ENCODE measurements at regions not wholly inside any gene's neighbourhood (a gene's known extent, or its start where the extent isn't known, plus 50 kb on each side); places are given as distances from the start of the nearest gene placed in this dataset.
"Not testable (repeated sequence)": the region's sequence is repeated elsewhere in the genome, so short reads cannot be mapped to it uniquely, and the experiment has no call there.

DNA sequence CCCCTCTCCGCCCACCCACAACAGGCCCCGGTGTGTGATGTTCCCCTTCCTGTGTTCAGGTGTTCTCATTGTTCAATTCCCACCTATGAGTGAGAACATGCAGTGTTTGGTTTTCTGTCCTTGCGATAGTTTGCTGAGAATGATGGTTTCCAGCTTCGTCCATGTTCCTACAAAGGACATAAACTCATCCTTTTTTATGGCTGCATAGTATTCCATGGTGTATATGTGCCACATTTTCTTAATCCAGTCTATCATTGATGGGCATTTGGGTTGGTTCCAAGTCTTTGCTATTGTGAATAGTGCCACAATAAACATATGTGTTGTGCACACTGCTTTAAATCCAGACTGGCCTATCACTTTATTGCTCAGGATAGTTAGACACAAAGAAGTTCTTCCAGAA lies 309.1 kb downstream of the MTX2 start:
- DNase-seq, result not testable (repeated sequence)

GRCh38 chr2:176579608-176580007 lies 310.4 kb downstream of the MTX2 start:
- no peak for DNase-seq

GRCh38 chr2:176581557-176582165 lies 312.4 kb downstream of the MTX2 start:
- no peak for DNase-seq

DNA sequence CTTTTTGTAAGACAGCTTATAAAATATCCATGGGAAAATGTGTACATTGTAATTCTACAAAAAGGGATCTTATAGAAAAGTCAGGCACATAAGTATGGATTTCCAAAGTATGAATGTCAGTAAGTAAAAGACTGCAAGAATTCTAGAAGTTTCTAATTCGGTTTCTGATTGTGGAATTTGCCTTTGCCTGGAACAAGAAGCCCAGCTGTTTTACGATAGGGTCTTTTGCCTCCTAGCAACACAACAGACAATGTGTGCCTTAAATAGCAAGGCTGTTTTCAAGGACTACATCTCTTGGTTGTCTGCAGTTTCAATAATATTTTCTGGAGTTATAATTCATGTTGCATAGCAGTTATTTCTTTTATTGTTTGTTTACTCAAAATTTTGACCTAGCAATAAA lies 312.9 kb downstream of the MTX2 start:
- no peak for DNase-seq

DNA sequence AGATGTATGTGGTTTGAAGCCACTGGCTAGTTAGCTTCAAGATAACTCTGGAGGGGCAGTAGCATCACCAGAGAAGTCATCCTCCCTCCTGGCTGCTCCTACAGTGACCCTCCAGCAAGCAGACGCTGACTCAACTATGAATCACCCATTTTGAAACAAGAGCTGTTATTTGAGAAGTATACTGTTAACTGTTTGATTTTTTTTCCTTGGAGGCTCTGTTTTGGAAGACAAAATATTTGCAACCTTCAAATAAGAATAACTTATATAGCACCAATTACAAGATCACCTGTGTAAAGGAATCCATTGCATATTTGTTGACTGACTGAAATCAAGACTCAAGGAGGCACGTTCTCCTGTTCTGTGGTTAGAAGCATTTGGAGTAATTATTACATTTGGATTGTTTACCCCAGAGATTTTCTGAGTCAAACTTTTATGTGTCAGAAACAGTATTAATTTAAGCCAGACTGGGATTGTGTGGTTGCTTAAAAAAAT lies 313.8 kb downstream of the MTX2 start:
- no peak for DNase-seq

GRCh38 chr2:176583607-176584006 lies 314.4 kb downstream of the MTX2 start:
- no peak for DNase-seq

- DNase-seq, result no peak
Observed at GRCh38 chr2:176584333-176584732, 315.1 kb downstream of the MTX2 start.

- DNase-seq, result no peak
Observed at GRCh38 chr2:176585291-176585690, 316.0 kb downstream of the MTX2 start.

DNA sequence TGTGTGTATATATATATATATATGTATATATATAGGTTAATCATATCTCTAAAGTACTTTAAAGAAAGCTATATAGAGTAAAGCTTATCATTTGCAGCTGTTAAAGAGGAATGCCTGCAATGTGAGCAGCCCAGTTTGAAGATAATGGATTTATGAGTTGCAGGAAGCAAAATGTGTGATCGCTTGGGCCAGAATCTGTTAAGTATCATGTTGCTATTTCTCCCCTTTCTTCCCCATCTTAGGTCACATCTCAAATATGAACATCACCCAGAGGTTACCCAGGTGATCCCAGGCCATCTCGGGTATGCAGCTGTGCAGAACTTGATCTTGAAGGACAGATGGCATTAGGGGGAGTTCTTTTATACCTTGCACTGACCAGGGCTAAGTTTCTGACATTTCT lies 316.5 kb downstream of the MTX2 start:
- DNase-seq, result no peak

DNA sequence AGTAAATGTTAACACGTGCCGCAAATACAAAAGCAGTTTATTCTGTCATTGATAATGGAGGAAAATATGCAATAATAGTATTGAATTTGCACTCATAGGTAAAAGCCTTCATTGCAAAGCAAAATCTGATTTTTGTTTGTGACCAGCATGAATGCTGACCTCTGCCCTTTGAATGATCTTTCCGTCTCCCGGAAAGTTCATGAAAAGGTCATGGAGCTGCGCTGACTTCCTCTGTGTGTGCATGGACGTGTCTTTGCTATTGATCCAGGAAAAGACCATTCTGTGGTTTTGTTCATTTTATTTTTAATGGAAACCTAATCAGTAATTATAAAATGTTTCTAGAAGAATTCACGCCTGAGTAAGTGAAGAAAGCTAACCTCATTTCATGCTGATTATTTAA lies 320.0 kb downstream of the MTX2 start:
- no peak for DNase-seq

DNA sequence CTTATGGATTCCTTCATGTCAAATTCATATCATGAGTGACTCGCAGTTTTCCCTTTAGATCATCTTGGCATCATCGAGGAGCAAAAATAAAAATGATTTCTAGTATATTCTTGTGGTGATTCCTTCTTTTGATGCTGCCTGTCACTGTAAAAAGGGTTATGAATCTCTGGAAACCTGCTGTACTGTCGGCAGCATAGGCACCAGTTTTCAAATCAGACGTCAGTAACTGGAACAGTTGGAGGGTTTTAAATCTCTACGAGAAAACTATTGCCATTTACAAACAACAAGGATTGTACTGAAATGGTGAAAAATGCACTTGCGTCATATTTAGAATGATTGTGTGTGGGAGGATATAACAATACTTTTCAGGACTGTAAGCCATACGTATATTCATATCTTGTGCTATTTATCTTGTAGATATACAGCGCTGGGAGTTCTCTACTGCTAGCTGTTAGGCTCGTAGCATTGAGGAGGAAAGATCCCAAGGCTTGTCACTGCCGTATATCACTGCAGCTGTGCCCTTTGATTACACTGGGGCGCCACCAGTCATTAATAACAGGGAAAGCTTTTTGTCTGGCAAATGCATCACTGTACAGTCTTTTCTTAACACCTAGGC lies 320.7 kb downstream of the MTX2 start:
- no peak for DNase-seq

GRCh38 chr2:176592216-176592615 lies 323.0 kb downstream of the MTX2 start:
- no peak for DNase-seq

- DNase-seq, result no peak
Observed at GRCh38 chr2:176595986-176596385, 326.7 kb downstream of the MTX2 start.

- DNase-seq, result no peak
Observed at GRCh38 chr2:176597916-176598315, 328.7 kb downstream of the MTX2 start.

DNA sequence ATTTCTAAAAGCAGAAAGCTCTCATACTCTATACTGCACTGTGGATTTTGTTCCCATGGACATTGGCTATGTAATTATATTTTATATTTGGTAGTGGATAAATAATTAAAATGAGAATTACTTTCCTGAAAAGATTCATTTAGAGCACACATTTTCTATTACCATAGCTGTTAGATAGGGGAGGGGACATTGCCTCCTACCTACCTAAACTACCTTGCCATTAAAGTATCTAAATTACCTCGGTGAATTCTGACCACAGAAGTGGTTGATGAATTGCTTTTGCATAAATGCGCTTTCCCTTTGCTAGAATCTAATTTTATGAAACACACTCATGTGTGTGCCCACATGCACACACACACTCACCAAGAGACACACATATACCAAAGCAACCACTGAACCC lies 329.1 kb downstream of the MTX2 start:
- DNase-seq, result no peak

- no peak for DNase-seq
Observed at GRCh38 chr2:176599796-176600485, 330.7 kb downstream of the MTX2 start.

- DNase-seq, result no peak
Observed at GRCh38 chr2:176601066-176601465, 331.8 kb downstream of the MTX2 start.

DNA sequence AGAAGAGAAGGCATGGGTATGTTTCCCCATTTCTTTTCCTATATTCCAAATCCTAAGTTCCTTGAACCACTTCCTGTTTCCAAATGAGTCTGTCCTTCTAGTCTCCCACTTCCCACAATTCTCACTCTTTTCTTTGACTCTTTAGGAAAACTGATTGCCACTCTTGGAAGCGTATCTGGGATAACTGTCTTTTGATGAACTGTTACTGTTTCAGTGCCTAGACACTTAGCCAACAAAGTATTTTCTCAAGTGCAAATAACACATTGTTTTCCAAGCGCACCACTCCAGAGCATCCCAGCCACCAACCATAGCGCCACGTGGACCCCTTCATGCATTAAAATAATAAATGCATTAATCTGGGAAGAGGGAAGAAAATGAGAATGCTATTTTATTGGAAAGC lies 342.8 kb downstream of the MTX2 start:
- no peak for DNase-seq

DNA sequence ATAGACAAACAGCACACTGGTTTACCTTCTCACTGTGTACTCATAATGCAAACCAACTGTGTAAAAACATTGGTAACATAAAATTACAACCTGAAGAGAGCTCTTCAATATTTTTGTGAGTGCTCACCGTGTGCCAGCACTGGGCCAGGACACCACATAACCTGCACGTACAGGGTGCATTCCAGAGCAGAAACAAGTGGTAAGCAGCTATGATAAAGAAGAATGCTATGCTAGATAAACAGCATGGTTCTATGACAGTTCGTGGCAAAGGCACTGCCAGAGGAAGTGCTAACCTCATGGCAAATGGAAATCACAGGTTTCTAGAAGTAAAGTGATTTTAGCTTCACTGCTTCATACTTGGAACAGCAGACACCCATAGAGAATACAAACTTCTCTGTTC lies 343.5 kb downstream of the MTX2 start:
- no peak for DNase-seq

- DNase-seq, result no peak
Observed at GRCh38 chr2:176613323-176613987, 344.2 kb downstream of the MTX2 start.

DNA sequence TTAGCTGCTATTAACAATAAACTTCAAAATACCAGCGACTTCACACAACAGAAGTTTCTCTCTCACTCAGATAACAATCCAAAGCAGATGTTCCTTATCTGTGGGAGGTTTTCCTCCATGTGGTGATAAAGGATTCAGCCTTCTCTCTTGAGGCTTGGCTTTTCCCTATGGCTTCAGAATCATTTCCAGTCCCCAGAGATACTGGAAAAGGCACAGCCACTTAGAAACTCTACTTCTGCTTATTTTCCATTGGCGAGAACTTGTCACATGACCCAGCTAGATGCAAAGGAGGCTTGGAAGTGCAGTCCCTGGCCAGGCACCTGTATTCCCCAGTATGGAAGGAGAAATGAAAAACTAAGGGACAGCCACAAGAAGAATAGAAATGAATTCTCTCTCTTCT lies 344.8 kb downstream of the MTX2 start:
- no peak for DNase-seq

- no peak for DNase-seq
Observed at GRCh38 chr2:176614930-176615329, 345.7 kb downstream of the MTX2 start.

DNA sequence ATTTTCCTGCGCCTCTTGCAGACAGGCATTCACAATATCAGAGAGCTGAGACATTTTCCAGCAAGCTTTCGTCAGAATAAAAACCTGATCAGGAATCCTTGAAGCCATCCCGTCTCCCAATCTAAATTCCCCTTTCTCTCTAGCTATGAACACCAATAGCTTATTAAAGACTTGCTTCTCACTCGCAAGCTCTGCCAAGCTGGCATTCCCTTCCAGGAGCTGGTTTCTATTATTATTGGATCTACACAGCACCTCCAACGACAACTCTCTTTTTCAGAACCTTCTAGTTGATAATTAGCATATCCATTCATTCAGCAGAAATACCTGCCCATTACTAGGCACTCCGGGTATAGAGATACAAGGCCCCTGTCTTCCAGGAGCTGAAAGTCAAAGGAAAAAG lies 350.3 kb downstream of the MTX2 start:
- no peak for DNase-seq

DNA sequence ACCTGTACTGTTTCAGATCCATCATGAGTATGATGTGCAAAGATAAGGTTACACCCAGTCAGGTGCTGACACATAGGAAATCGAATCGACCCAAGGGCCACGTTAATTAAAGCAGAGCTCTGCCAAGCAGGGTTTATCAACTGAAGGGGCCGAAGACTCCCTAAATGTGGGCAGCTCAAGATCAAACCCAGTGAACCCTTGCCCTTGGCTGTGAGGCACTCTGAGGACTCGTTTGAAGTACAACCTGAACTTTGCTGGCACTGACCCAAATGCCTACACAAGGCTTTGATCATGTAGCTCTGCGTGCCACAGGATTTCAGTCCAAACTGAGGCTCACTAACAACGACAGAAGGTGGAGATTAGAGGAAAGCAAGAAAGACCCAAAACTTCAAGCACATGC lies 352.1 kb downstream of the MTX2 start:
- no peak for DNase-seq
